ENCODE measurements at regions not wholly inside any gene's neighbourhood (a gene's known extent, or its start where the extent isn't known, plus 50 kb on each side); places are given as distances from the start of the nearest gene placed in this dataset.

DNA sequence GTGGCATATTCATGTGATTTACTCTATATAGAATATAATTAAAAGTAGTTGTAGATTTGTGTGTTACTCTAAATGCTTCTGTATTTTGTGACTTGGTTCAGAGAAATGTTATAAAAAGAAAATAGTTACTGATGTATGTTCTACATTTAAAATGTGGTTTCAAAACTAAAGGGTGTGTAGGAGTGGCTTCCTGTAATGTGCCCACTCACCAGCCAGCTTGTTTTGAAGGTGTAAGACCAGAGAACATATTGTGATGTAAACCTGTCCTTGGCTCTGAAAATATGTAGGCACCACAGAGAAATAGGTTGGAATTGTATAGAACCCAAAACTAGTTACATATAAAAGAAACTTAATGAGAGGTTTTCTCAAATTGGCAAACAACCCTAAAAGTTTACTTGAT, 51.2 kb upstream of the ARRDC3 start:
- TF ChIP-seq, protein P1, sequence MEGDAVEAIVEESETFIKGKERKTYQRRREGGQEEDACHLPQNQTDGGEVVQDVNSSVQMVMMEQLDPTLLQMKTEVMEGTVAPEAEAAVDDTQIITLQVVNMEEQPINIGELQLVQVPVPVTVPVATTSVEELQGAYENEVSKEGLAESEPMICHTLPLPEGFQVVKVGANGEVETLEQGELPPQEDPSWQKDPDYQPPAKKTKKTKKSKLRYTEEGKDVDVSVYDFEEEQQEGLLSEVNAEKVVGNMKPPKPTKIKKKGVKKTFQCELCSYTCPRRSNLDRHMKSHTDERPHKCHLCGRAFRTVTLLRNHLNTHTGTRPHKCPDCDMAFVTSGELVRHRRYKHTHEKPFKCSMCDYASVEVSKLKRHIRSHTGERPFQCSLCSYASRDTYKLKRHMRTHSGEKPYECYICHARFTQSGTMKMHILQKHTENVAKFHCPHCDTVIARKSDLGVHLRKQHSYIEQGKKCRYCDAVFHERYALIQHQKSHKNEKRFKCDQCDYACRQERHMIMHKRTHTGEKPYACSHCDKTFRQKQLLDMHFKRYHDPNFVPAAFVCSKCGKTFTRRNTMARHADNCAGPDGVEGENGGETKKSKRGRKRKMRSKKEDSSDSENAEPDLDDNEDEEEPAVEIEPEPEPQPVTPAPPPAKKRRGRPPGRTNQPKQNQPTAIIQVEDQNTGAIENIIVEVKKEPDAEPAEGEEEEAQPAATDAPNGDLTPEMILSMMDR (conservative IDR thresholded peaks at IDR 0.05 in 1 of 2, IDR thresholded peaks at IDR 0.05 in 1 of 2; ENCODE audit: extremely low read depth in 1 of 2, insufficient read depth in 1 of 2, low read depth in 1 of 2, low read length in 2 of 2), result no peak
- no peak for TF ChIP-seq EZH2 (IDR thresholded peaks at IDR 0.05; ENCODE audit: borderline replicate concordance, low read length)
